NCI-H1417 treated with DMSO at 0.1 percent for 48 hours (cell line): ENCODE measurements at regions not wholly inside any gene's neighbourhood (a gene's known extent, or its start where the extent isn't known, plus 50 kb on each side); places are given as distances from the start of the nearest gene placed in this dataset.

Source experiments
- DNase-seq: peaks from one replicate; lab custom pipeline; 2025; lab: John Stamatoyannopoulos, UW

GRCh38 chr15:62985768-62986167 is 56.8 kb upstream of the TPM1 start:
- no peak for DNase-seq

- no peak for DNase-seq
Measured at GRCh38 chr15:62986948-62987347, 55.6 kb upstream of the TPM1 start.

GRCh38 chr15:62988701-62989100 is 53.8 kb upstream of the TPM1 start:
- no peak for DNase-seq

- DNase-seq: no peak
Measured at GRCh38 chr15:62989366-62990055, 53.0 kb upstream of the TPM1 start.

- DNase-seq: no peak
Measured at GRCh38 chr15:62991698-62992097, 50.8 kb upstream of the TPM1 start.

GRCh38 chr15:62992302-62992701 is 50.2 kb upstream of the TPM1 start:
- no peak for DNase-seq
